CD14-positive monocyte (primary cell): ENCODE measurements at regions not wholly inside any gene's neighbourhood (a gene's known extent, or its start where the extent isn't known, plus 50 kb on each side); places are given as distances from the start of the nearest gene placed in this dataset.

Experiments
- DNase-seq, 3 donors: peaks; one replicate each; pipeline ENCODE4 v3.0.0-alpha.2; 2011 to 2022
- H2AFZ ChIP-seq: 2 replicates; pipeline ENCODE4 v1.6.0; 2012; ENCODE audit warnings: mild to moderate bottlenecking, low read depth, low read length, inconsistent platforms; ENCODE audit not compliant: insufficient read depth, poor library complexity, severe bottlenecking
- H3K27ac ChIP-seq, 2 donors: 1 replicate in 1 of 2; 2 replicates in 1 of 2; pipeline ENCODE4 v1.5.1; 2012 to 2013; ENCODE audit warnings: low read length in 2 of 2, control low read depth in 1 of 2, inconsistent platforms in 1 of 2, low read depth in 1 of 2, mild to moderate bottlenecking in 1 of 2
- H3K27me3 ChIP-seq, 2 donors: one replicate each; pipeline versions ENCODE4 v1.6.0 to v1.6.1; 2011 to 2013; ENCODE audit warnings: low read length in 2 of 2; ENCODE audit not compliant: control insufficient read depth in 2 of 2, insufficient read depth in 2 of 2
- H3K36me3 ChIP-seq, 2 donors: replicated peaks in 1 of 2; 1 replicate in 1 of 2; 2 replicates in 1 of 2; pipeline versions ENCODE4 v1.5.1 to v1.6.1; 2012 to 2013; ENCODE audit warnings: low read length in 2 of 2, control low read depth in 1 of 2, inconsistent platforms in 1 of 2, mild to moderate bottlenecking in 1 of 2; ENCODE audit not compliant: insufficient read depth in 2 of 2, control insufficient read depth in 1 of 2
- H3K4me1 ChIP-seq, 2 donors: 1 replicate in 1 of 2; 2 replicates in 1 of 2; pipeline versions ENCODE4 v1.5.1 to v1.6.1; 2012 to 2013; ENCODE audit warnings: low read length in 2 of 2, control low read depth in 1 of 2, inconsistent platforms in 1 of 2, mild to moderate bottlenecking in 1 of 2, moderate library complexity in 1 of 2; ENCODE audit not compliant: insufficient read depth in 2 of 2, control insufficient read depth in 1 of 2
- H3K4me2 ChIP-seq: replicated peaks from 2 replicates; pipeline ENCODE3; 2012; ENCODE audit warnings: low read length, moderate library complexity, mild to moderate bottlenecking; ENCODE audit not compliant: poor library complexity, severe bottlenecking; ENCODE audit errors: extremely low read depth
- H3K4me3 ChIP-seq, 3 experiments: fragments of 200-600 bp in 1 of 3; sonication (generic) in 1 of 3; replicated peaks in 1 of 3; 1 replicate in 2 of 3; 2 replicates in 1 of 3; pipeline ENCODE4 v1.5.1; 2011 to 2013; ENCODE audit warnings: low read length in 3 of 3, mild to moderate bottlenecking in 3 of 3, control low read depth in 2 of 3, low read depth in 2 of 3, inconsistent platforms in 1 of 3, moderate library complexity in 1 of 3
- H3K79me2 ChIP-seq: 2 replicates; pipeline ENCODE4 v1.6.0; 2012; ENCODE audit warnings: mild to moderate bottlenecking, control low read depth, inconsistent platforms, low read length, moderate library complexity; ENCODE audit not compliant: insufficient read depth
- H3K9ac ChIP-seq: 2 replicates; pipeline ENCODE4 v1.6.0; 2017; ENCODE audit warnings: low read length, mild to moderate bottlenecking; ENCODE audit not compliant: insufficient read depth, poor library complexity, severe bottlenecking
- H3K9me3 ChIP-seq, 2 donors: replicated peaks in 1 of 2; 1 replicate in 1 of 2; 2 replicates in 1 of 2; pipeline versions ENCODE4 v1.5.1 to v1.6.1; 2012 to 2013; ENCODE audit warnings: low read length in 2 of 2, control low read depth in 1 of 2; ENCODE audit not compliant: control insufficient read depth in 1 of 2, insufficient read depth in 1 of 2
- H4K20me1 ChIP-seq: 2 replicates; pipeline ENCODE4 v1.6.0; 2012; ENCODE audit warnings: mild to moderate bottlenecking, low read length, control low read depth, moderate library complexity; ENCODE audit not compliant: insufficient read depth
- H3K27ac Mint-ChIP-seq, 7 donors: one replicate each; pipeline ENCODE4 v1.8.0; 2020; ENCODE audit warnings: mild to moderate bottlenecking in 7 of 7, mixed read lengths in 7 of 7, moderate library complexity in 6 of 7, inconsistent platforms in 2 of 7
- H3K27me3 Mint-ChIP-seq, 3 donors: one replicate each; pipeline ENCODE4 v1.8.0; 2021 to 2022; ENCODE audit warnings: low read depth in 3 of 3, mild to moderate bottlenecking in 3 of 3, mixed read lengths in 3 of 3, moderate library complexity in 3 of 3, inconsistent platforms in 1 of 3
- H3K36me3 Mint-ChIP-seq, 2 donors: one replicate each; pipeline ENCODE4 v1.8.0; 2020; ENCODE audit warnings: mixed read lengths in 2 of 2, inconsistent platforms in 1 of 2, mild to moderate bottlenecking in 1 of 2
- H3K4me1 Mint-ChIP-seq: one replicate; pipeline ENCODE4 v1.8.0; 2020; ENCODE audit warnings: mild to moderate bottlenecking, mixed read lengths
- H3K4me3 Mint-ChIP-seq, 2 donors: one replicate each; pipeline ENCODE4 v1.8.0; 2020; ENCODE audit warnings: mild to moderate bottlenecking in 2 of 2, mixed read lengths in 2 of 2, moderate library complexity in 1 of 2
- H3K9me3 Mint-ChIP-seq, 7 donors: one replicate each; pipeline ENCODE4 v1.8.0; 2020 to 2022; ENCODE audit warnings: mixed read lengths in 7 of 7, mild to moderate bottlenecking in 6 of 7, moderate library complexity in 6 of 7, inconsistent platforms in 2 of 7
- WGBS: methylation state at CpG from one replicate; pipeline ENCODE4 v1.1.5; 2013; ENCODE audit warnings: missing lambda C conversion rate; ENCODE audit not compliant: insufficient coverage; 5-methylcytosine and 5-hydroxymethylcytosine counted together
- intact Hi-C, 2 donors: fragments of 100-400 bp; cut with micrococcal nuclease; formaldehyde crosslinking; loops; one replicate each; pipeline versions ENCODE4 v1.15.0 to v1.15.1; 2023
- TF ChIP-seq, protein P1 (sequence below): fragments of 200-600 bp; IDR thresholded peaks from one replicate; pipeline ENCODE4 v1.8.0; 2022; ENCODE audit warnings: antibody characterized with exemption, mild to moderate bottlenecking

DNA sequence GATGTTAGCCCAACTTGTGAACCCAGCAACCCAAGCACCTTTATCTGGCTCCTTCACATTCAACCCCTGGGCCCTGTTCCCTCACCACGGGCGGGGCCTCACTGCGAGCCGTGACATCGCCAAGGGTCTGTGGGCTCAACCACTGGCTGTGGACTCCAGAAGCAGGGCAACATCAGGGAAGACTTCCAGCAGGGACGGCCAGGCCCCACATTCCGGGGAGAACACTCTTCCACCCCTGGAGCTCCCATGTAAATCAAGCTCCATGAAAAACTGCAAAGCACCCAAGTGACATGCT lies 175.3 kb downstream of the ERCC6L2 start:
- no peak overlapping the region for H3K27ac Mint-ChIP-seq
- Histone ChIP-seq H2AFZ (no peak overlapping the region), H3K36me3 (no peaks in the 10 kb centered on the region), H3K27ac (no peak overlapping the region), H3K4me3 (no peak overlapping the region), H3K27me3 (no peaks in the 10 kb centered on the region), H4K20me1 (no peaks in the 10 kb centered on the region), H3K79me2 (no peaks in the 10 kb centered on the region), H3K4me2 (no peak overlapping the region), H3K4me1 (no peaks in the 10 kb centered on the region), H3K9me3 (peaks cover 0 to 11% of the 10 kb centered on the region in 2 donors), H3K9ac (no peak overlapping the region)
- TF ChIP-seq, protein P1, sequence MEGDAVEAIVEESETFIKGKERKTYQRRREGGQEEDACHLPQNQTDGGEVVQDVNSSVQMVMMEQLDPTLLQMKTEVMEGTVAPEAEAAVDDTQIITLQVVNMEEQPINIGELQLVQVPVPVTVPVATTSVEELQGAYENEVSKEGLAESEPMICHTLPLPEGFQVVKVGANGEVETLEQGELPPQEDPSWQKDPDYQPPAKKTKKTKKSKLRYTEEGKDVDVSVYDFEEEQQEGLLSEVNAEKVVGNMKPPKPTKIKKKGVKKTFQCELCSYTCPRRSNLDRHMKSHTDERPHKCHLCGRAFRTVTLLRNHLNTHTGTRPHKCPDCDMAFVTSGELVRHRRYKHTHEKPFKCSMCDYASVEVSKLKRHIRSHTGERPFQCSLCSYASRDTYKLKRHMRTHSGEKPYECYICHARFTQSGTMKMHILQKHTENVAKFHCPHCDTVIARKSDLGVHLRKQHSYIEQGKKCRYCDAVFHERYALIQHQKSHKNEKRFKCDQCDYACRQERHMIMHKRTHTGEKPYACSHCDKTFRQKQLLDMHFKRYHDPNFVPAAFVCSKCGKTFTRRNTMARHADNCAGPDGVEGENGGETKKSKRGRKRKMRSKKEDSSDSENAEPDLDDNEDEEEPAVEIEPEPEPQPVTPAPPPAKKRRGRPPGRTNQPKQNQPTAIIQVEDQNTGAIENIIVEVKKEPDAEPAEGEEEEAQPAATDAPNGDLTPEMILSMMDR = no peak
- H3K27me3 Mint-ChIP-seq = peaks cover 6 to 9% (median 8%) of the 10 kb centered on the region in 3 donors
- no peaks in the 10 kb centered on the region for H3K36me3 Mint-ChIP-seq
- DNase-seq = no peak
- peaks cover 0 to 11% (median 8%) of the 10 kb centered on the region in 7 donors for H3K9me3 Mint-ChIP-seq
- no peaks in the 10 kb centered on the region for H3K4me1 Mint-ChIP-seq
- 98% methylated on average over 5 of the region's 7 CpGs for WGBS
- no peak overlapping the region for H3K4me3 Mint-ChIP-seq
- intact Hi-C loops = no loop called here

DNA sequence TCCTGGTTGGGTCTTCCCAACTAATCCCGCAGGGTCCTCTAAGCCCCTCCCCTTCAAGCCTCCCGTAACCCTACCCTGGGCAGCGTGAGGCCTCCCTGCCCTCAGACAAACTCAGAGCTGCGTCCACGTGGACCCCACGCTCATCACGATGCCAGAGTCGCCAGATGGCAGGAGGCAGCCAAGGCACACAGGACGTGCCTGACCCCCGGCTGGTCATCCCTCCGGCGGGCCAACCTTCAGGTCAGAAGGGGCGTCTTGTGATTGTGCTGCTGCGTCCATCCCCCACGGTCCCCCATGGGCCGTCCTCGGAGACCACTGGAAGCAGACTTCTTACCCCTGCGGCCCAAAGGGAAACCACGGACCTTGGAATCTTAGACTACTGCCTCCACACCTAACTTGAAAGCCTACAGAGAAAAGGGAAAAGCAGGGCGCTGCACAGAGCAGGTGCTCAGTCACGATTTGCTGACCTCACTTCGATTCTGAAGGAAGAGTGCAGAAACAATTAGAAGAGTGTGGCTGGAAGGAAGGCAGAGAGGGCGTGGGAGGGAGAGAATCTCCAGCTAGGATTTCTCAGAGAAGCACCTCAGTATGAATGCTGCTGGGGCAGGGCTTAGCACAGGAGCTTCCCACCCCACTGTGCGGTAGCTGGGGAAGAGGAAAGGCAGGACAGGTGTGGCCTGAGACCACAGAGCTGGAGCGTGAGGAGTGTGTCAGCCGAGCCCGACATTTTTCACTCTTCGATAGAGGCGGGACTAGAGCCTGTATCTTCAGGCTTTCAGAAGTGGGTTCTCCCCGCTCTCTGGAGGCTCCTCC lies 174.8 kb downstream of the ERCC6L2 start:
- no peak overlapping the region for H3K27ac ChIP-seq
- peaks cover 6 to 9% (median 8%) of the 10 kb centered on the region in 3 donors for H3K27me3 Mint-ChIP-seq
- no peaks in the 10 kb centered on the region for H4K20me1 ChIP-seq
- no peaks in the 10 kb centered on the region for H3K36me3 ChIP-seq
- no peaks in the 10 kb centered on the region for H3K4me1 Mint-ChIP-seq
- H3K9me3 ChIP-seq = peaks cover 0 to 11% of the 10 kb centered on the region in 2 donors
- no peak overlapping the region for H3K9ac ChIP-seq
- no peaks in the 10 kb centered on the region for H3K79me2 ChIP-seq
- no peak overlapping the region for H3K4me3 Mint-ChIP-seq
- H2AFZ ChIP-seq = no peak overlapping the region
- no peak overlapping the region for H3K4me3 ChIP-seq
- peak overlapping the region in 1 of 7 donors; percentile 11 for H3K27ac Mint-ChIP-seq
- DNase-seq = no peak
- no peaks in the 10 kb centered on the region for H3K4me1 ChIP-seq
- H3K9me3 Mint-ChIP-seq = peaks cover 0 to 10% (median 8%) of the 10 kb centered on the region in 7 donors
- no peak overlapping the region for H3K4me2 ChIP-seq
- no peaks in the 10 kb centered on the region for H3K36me3 Mint-ChIP-seq
- no peaks in the 10 kb centered on the region for H3K27me3 ChIP-seq
- WGBS = 93% methylated on average over 26 of the region's 30 CpGs
- TF ChIP-seq, protein P1 = no peak
- intact Hi-C loops = no loop called here
